Spleen (tissue), 7 donors: ENCODE measurements at regions not wholly inside any gene's neighbourhood (a gene's known extent, or its start where the extent isn't known, plus 50 kb on each side); places are given as distances from the start of the nearest gene placed in this dataset.

Source experiments
- POLR2A ChIP-seq, 3 donors: fragments of 450-650 bp; IDR thresholded peaks; one replicate each; pipeline ENCODE4 v1.5.1; 2017; ENCODE audit warnings: antibody characterized with exemption in 3 of 3, mild to moderate bottlenecking in 1 of 3
- TF ChIP-seq, protein P1 (sequence below), 11 experiments: fragments of 200-600 bp in 7 of 11; fragments of 450-650 bp in 4 of 11; sonication (generic) in 4 of 11; IDR thresholded peaks in 8 of 11; conservative IDR thresholded peaks in 3 of 11; 1 replicate in 7 of 11; 2 replicates in 4 of 11; pipeline versions ENCODE4 v1.4.0 to v1.8.0; 2016 to 2021; ENCODE audit warnings: antibody characterized with exemption in 11 of 11, inconsistent platforms in 4 of 11, mild to moderate bottlenecking in 1 of 11
- donor health status: DM: no; HTN: no; CAD: no; lungs with moderate emphysema.
- donor health status: DM: no; HTN: no; CAD: no.
- donor health status: DM: no; HTN: no; CAD: no.

DNA sequence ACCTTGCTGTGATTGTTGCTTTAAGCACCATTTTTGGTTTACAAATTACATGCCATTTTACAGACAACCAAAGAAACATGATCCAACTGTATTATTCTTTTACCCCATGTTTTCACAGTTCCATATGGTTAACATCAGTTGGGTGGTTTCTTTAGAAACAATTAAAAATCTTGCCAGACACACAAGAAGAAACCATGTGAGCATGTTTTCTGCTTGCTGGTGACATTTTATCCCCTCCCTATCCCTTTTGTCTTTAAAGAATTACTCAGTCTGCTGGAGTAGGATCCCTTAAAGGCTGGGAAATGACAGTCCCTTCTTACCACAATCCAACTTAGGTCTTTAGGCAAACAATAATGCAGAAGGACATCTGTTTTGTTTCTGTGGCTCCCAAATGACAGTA, 121.8 kb upstream of the PLXNC1 start:
- TF ChIP-seq, protein P1, sequence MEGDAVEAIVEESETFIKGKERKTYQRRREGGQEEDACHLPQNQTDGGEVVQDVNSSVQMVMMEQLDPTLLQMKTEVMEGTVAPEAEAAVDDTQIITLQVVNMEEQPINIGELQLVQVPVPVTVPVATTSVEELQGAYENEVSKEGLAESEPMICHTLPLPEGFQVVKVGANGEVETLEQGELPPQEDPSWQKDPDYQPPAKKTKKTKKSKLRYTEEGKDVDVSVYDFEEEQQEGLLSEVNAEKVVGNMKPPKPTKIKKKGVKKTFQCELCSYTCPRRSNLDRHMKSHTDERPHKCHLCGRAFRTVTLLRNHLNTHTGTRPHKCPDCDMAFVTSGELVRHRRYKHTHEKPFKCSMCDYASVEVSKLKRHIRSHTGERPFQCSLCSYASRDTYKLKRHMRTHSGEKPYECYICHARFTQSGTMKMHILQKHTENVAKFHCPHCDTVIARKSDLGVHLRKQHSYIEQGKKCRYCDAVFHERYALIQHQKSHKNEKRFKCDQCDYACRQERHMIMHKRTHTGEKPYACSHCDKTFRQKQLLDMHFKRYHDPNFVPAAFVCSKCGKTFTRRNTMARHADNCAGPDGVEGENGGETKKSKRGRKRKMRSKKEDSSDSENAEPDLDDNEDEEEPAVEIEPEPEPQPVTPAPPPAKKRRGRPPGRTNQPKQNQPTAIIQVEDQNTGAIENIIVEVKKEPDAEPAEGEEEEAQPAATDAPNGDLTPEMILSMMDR (IDR thresholded peaks at IDR 0.05 in 8 of 11, conservative IDR thresholded peaks at IDR 0.05 in 3 of 11), result no peak
- TF ChIP-seq POLR2A (IDR thresholded peaks at IDR 0.05), result no peak
